ENCODE measurements at regions not wholly inside any gene's neighbourhood (a gene's known extent, or its start where the extent isn't known, plus 50 kb on each side); places are given as distances from the start of the nearest gene placed in this dataset.

DNA sequence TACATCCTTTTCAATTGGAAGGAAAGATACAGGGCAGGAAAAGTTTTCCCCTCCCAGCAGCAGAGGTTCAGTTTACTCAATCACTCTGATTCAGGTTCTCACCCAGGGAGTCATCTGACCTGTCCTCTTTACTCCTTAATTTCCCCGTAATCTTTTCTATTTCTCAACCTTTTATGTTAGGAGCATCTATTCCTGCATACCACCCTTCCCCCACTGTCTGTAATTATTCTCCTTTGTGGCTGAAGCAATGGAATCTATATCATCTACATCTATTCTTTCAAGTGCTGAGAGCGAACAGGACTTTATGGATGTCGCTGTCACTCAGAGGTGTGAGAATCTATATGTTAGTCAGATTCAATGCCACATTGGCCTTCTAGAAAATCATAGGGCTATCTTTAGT is 175.2 kb downstream of the NOL4 start:
- TF ChIP-seq, protein P1, sequence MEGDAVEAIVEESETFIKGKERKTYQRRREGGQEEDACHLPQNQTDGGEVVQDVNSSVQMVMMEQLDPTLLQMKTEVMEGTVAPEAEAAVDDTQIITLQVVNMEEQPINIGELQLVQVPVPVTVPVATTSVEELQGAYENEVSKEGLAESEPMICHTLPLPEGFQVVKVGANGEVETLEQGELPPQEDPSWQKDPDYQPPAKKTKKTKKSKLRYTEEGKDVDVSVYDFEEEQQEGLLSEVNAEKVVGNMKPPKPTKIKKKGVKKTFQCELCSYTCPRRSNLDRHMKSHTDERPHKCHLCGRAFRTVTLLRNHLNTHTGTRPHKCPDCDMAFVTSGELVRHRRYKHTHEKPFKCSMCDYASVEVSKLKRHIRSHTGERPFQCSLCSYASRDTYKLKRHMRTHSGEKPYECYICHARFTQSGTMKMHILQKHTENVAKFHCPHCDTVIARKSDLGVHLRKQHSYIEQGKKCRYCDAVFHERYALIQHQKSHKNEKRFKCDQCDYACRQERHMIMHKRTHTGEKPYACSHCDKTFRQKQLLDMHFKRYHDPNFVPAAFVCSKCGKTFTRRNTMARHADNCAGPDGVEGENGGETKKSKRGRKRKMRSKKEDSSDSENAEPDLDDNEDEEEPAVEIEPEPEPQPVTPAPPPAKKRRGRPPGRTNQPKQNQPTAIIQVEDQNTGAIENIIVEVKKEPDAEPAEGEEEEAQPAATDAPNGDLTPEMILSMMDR (IDR thresholded peaks at IDR 0.05): no peak
- TF ChIP-seq FOXJ3 (CRISPR knock-in tag; IDR thresholded peaks at IDR 0.05) (no peak), FOSL2 (IDR thresholded peaks at IDR 0.05; ENCODE audit: borderline replicate concordance, low read depth) (no peak), POLR2AphosphoS5 (IDR thresholded peaks at IDR 0.05; ENCODE audit: low read depth, low read length) (no peak), RCOR1 (IDR thresholded peaks at IDR 0.05; ENCODE audit: low read length) (no peak), MEF2A (IDR thresholded peaks at IDR 0.05; ENCODE audit: borderline replicate concordance, low read depth) (no peak), JUND (IDR thresholded peaks at IDR 0.05) (no peak), EP300 (IDR thresholded peaks at IDR 0.05; ENCODE audit: borderline replicate concordance in 1 of 2, low read depth in 1 of 2, low read length in 1 of 2) (no peak), REST (IDR thresholded peaks at IDR 0.05; ENCODE audit: low read depth, low read length) (no peak), SIN3A (IDR thresholded peaks at IDR 0.05; ENCODE audit: borderline replicate concordance, low read depth, low read length) (no peak)
- TF ChIP-seq, protein P2, sequence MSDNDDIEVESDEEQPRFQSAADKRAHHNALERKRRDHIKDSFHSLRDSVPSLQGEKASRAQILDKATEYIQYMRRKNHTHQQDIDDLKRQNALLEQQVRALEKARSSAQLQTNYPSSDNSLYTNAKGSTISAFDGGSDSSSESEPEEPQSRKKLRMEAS (IDR thresholded peaks at IDR 0.05; ENCODE audit: low read depth): no peak
- TF ChIP-seq, protein P3, sequence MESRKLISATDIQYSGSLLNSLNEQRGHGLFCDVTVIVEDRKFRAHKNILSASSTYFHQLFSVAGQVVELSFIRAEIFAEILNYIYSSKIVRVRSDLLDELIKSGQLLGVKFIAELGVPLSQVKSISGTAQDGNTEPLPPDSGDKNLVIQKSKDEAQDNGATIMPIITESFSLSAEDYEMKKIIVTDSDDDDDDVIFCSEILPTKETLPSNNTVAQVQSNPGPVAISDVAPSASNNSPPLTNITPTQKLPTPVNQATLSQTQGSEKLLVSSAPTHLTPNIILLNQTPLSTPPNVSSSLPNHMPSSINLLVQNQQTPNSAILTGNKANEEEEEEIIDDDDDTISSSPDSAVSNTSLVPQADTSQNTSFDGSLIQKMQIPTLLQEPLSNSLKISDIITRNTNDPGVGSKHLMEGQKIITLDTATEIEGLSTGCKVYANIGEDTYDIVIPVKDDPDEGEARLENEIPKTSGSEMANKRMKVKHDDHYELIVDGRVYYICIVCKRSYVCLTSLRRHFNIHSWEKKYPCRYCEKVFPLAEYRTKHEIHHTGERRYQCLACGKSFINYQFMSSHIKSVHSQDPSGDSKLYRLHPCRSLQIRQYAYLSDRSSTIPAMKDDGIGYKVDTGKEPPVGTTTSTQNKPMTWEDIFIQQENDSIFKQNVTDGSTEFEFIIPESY (IDR thresholded peaks at IDR 0.05; ENCODE audit: borderline replicate concordance, low read depth): no peak

Measured in SK-N-SH (cell line).